ENCODE measurements at regions not wholly inside any gene's neighbourhood (a gene's known extent, or its start where the extent isn't known, plus 50 kb on each side); places are given as distances from the start of the nearest gene placed in this dataset.

GRCh38 chr6:1514078-1514477, 95.6 kb upstream of the FOXC1 start:
- Histone ChIP-seq H3K27me3 (ENCODE audit: control insufficient read depth, insufficient read depth, low read length) (peaks cover 2% of the 10 kb centered on the region; the same call in 1 of the 2 replicates), H3K27ac (ENCODE audit: low read depth, low read length) (no peak overlapping the region), H3K36me3 (ENCODE audit: control insufficient read depth, insufficient read depth, low read length) (no peaks in the 10 kb centered on the region), H3K4me1 (ENCODE audit: control insufficient read depth, insufficient read depth, low read length) (peaks cover 7% of the 10 kb centered on the region), H3K9me3 (ENCODE audit: control insufficient read depth, insufficient read depth, low read length) (no peaks in the 10 kb centered on the region), H3K9ac (ENCODE audit: low read depth, low read length) (no peak overlapping the region), H3K4me3 (ENCODE audit: low read depth, low read length) (no peak overlapping the region)

DNA sequence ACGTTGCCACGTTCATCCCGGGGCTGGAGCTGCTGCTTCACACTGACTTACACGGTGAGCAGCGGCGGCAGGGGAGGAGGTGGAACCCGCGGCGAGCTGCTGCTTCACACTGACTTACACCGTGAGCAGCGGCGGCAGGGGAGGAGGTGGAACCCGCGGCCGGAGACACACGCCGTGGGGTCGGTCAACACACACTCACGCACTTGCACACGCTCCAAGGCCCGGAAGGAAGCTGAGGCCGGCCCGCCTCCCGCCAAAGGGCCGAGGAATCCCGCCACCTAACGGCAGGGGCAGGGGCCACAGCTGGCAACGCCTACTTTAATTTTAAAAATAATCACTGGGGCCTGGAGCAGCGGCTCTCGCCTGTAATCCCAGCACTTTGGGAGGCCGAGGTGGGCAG, 94.4 kb upstream of the FOXC1 start:
- no peak overlapping the region for H3K9ac ChIP-seq (ENCODE audit: low read depth, low read length)
- H3K4me3 ChIP-seq (ENCODE audit: low read depth, low read length): no peak overlapping the region
- H3K36me3 ChIP-seq (ENCODE audit: control insufficient read depth, insufficient read depth, low read length): no peaks in the 10 kb centered on the region
- H3K27me3 ChIP-seq (ENCODE audit: control insufficient read depth, insufficient read depth, low read length): peaks cover 2% of the 10 kb centered on the region; the same call in 1 of the 2 replicates
- peaks cover 7% of the 10 kb centered on the region for H3K4me1 ChIP-seq (ENCODE audit: control insufficient read depth, insufficient read depth, low read length)
- H3K27ac ChIP-seq (ENCODE audit: low read depth, low read length): no peak overlapping the region
- H3K9me3 ChIP-seq (ENCODE audit: control insufficient read depth, insufficient read depth, low read length): no peaks in the 10 kb centered on the region

- peaks cover 7% of the 10 kb centered on the region for H3K4me1 ChIP-seq (ENCODE audit: control insufficient read depth, insufficient read depth, low read length)
- H3K27ac ChIP-seq (ENCODE audit: low read depth, low read length): no peak overlapping the region
- H3K36me3 ChIP-seq (ENCODE audit: control insufficient read depth, insufficient read depth, low read length): no peaks in the 10 kb centered on the region
- H3K4me3 ChIP-seq (ENCODE audit: low read depth, low read length): no peak overlapping the region
- no peak overlapping the region for H3K9ac ChIP-seq (ENCODE audit: low read depth, low read length)
- H3K9me3 ChIP-seq (ENCODE audit: control insufficient read depth, insufficient read depth, low read length): no peaks in the 10 kb centered on the region
- H3K27me3 ChIP-seq (ENCODE audit: control insufficient read depth, insufficient read depth, low read length): peaks cover 2% of the 10 kb centered on the region; the same call in 1 of the 2 replicates
Observed at GRCh38 chr6:1515781-1516180, 93.9 kb upstream of the FOXC1 start.

DNA sequence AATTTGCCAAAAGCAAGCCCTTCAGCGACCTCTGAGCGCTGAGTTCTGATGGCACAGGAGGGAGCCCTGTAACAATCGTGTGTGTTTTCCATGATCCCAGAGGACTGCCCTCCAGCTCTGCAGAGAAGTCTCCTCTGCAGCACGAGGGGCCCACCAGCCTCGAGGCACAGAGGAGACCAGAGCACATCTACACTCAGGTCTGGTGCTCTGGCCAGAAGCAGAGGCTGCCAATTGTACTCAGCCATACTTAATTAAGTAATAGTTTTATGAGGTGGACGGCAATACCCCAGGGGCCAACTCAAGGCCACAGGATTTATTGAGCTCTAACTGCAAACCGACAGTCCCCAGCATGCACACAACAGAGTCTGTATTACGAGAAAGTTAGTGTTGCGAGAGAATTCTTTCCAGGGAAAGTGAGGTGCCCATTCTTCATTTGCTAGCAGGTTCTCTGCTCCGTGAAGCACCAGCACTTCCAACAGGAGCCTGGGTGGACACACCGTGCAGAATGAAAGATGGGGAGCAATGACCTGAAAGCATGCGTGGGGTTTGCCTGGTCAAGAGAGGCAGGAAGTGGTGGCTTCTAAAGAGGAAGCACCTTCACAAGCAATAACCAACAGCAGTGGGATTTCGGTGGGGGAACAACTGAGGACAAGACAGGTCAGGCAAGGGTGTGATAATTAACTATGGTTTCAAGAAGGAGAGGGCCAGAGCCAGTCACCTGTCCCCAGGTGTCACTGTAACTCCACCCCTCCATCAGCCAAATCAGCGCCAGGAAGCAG, 92.8 kb upstream of the FOXC1 start:
- Histone ChIP-seq H3K27me3 (ENCODE audit: control insufficient read depth, insufficient read depth, low read length) (no peaks in the 10 kb centered on the region), H3K9me3 (ENCODE audit: control insufficient read depth, insufficient read depth, low read length) (no peaks in the 10 kb centered on the region), H3K27ac (ENCODE audit: low read depth, low read length) (no peak overlapping the region), H3K36me3 (ENCODE audit: control insufficient read depth, insufficient read depth, low read length) (no peaks in the 10 kb centered on the region), H3K4me3 (ENCODE audit: low read depth, low read length) (no peak overlapping the region), H3K9ac (ENCODE audit: low read depth, low read length) (no peak overlapping the region), H3K4me1 (ENCODE audit: control insufficient read depth, insufficient read depth, low read length) (peaks cover 7% of the 10 kb centered on the region)

DNA sequence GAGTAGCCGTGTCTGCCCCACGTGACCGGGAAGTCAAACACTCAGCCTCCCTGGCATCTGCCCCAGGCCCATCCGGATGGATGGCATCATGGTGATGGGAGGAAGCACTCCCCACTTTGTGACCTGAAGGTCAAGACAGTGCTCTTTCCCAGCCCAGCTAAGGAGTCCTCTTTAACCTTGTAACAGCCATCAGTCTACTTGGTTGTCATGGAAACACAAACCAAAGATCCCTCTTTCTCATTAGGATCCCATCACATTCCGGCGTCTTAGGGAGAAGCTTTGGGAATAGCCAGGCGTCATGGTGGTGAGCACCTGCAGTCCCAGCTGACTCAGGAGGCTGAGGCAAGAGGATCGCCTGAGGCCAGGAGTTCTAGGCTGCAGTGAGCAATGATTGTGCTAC, 90.9 kb upstream of the FOXC1 start:
- Histone ChIP-seq H3K4me3 (ENCODE audit: low read depth, low read length) (no peak overlapping the region), H3K9me3 (ENCODE audit: control insufficient read depth, insufficient read depth, low read length) (no peaks in the 10 kb centered on the region), H3K4me1 (ENCODE audit: control insufficient read depth, insufficient read depth, low read length) (peaks cover under 1% of the 10 kb centered on the region; the same call in 1 of the 2 replicates), H3K36me3 (ENCODE audit: control insufficient read depth, insufficient read depth, low read length) (no peaks in the 10 kb centered on the region), H3K9ac (ENCODE audit: low read depth, low read length) (no peak overlapping the region), H3K27me3 (ENCODE audit: control insufficient read depth, insufficient read depth, low read length) (peaks cover 15% of the 10 kb centered on the region), H3K27ac (ENCODE audit: low read depth, low read length) (no peak overlapping the region)

DNA sequence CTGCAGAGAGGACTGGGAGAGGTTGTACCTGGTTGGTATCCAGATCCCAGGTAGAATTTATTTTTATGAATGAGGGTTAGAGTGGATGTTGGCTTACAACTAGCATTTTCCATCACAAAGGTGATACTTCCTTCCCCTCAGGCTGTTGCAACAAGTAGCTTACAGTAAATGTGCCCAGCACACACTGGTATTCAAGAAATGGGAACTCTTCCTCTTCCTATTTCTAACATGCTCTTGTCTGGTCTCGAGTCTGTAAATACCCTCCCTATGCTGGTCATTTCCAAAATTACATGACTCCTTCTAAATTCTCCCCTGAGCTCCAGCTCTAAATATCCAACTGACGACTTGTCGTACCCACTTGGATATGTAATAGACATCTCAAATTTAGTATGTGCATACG, 90.1 kb upstream of the FOXC1 start:
- H3K4me1 ChIP-seq (ENCODE audit: control insufficient read depth, insufficient read depth, low read length): no peaks in the 10 kb centered on the region
- H3K4me3 ChIP-seq (ENCODE audit: low read depth, low read length): no peak overlapping the region
- no peaks in the 10 kb centered on the region for H3K9me3 ChIP-seq (ENCODE audit: control insufficient read depth, insufficient read depth, low read length)
- peaks cover 21% of the 10 kb centered on the region for H3K27me3 ChIP-seq (ENCODE audit: control insufficient read depth, insufficient read depth, low read length)
- H3K9ac ChIP-seq (ENCODE audit: low read depth, low read length): no peak overlapping the region
- no peaks in the 10 kb centered on the region for H3K36me3 ChIP-seq (ENCODE audit: control insufficient read depth, insufficient read depth, low read length)
- H3K27ac ChIP-seq (ENCODE audit: low read depth, low read length): no peak overlapping the region

DNA sequence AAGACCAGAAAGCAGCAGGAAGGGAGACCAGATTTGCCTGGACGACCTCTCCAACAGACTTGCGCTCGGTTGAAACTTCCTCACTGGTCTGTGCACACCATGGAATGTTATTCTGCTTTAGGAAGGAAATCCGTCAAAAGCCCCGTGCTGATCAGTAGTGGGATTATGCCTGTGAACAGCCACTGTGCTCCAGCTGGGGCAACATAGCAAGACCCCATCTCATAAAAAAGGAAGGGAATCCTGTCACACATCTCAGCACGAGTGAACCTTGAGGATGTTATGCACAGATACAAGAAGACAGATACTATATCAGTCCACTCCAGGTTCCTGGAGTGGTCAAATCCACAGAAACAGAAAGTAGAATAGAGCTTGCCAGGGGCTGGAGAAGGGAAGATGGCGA, 86.9 kb upstream of the FOXC1 start:
- H3K36me3 ChIP-seq (ENCODE audit: control insufficient read depth, insufficient read depth, low read length): no peaks in the 10 kb centered on the region
- H3K4me1 ChIP-seq (ENCODE audit: control insufficient read depth, insufficient read depth, low read length): peaks cover 9% of the 10 kb centered on the region
- no peak overlapping the region for H3K4me3 ChIP-seq (ENCODE audit: low read depth, low read length)
- H3K27me3 ChIP-seq (ENCODE audit: control insufficient read depth, insufficient read depth, low read length): peaks cover 53% of the 10 kb centered on the region
- no peak overlapping the region for H3K9ac ChIP-seq (ENCODE audit: low read depth, low read length)
- no peaks in the 10 kb centered on the region for H3K9me3 ChIP-seq (ENCODE audit: control insufficient read depth, insufficient read depth, low read length)
- H3K27ac ChIP-seq (ENCODE audit: low read depth, low read length): no peak overlapping the region

GRCh38 chr6:1524040-1524480, 85.7 kb upstream of the FOXC1 start:
- no peaks in the 10 kb centered on the region for H3K36me3 ChIP-seq (ENCODE audit: control insufficient read depth, insufficient read depth, low read length)
- H3K27ac ChIP-seq (ENCODE audit: low read depth, low read length): no peak overlapping the region
- peaks cover 9% of the 10 kb centered on the region for H3K4me1 ChIP-seq (ENCODE audit: control insufficient read depth, insufficient read depth, low read length)
- H3K27me3 ChIP-seq (ENCODE audit: control insufficient read depth, insufficient read depth, low read length): peaks cover 62% of the 10 kb centered on the region
- no peak overlapping the region for H3K9ac ChIP-seq (ENCODE audit: low read depth, low read length)
- no peak overlapping the region for H3K4me3 ChIP-seq (ENCODE audit: low read depth, low read length)
- no peaks in the 10 kb centered on the region for H3K9me3 ChIP-seq (ENCODE audit: control insufficient read depth, insufficient read depth, low read length)

DNA sequence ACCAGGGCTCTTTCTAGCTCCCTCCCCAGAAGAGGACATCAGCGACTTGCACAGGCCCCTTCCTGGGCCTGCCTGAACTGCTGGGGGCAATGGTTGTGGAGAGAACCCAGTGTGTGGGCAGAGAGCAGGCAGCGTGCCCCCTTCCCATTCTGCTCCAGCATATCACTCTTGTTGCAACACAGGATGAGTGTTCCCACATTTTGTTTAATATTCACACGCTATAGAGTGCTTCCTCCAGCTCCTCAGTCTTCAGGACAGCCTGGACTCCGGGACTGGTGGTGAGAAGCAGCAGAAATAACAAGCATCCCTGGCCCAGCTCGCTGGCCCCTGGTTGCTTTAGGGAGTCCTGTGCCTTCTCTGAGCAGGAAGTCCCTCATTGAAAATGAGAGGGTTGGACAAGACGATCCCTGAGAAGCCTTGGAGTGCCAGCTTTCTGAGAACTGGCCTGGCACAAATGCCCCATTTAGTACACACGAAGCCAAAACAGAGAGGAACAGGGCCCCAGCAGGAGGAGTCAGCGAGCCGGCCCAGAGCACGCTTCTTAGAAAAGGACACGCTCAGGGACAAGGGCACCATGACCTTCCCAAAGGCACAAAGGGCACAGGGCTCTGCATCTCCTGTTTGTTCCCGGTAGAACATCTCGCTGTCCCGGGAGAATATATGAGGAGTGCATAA, 84.2 kb upstream of the FOXC1 start:
- no peak overlapping the region for H3K9ac ChIP-seq (ENCODE audit: low read depth, low read length)
- no peak overlapping the region for H3K27ac ChIP-seq (ENCODE audit: low read depth, low read length)
- no peaks in the 10 kb centered on the region for H3K36me3 ChIP-seq (ENCODE audit: control insufficient read depth, insufficient read depth, low read length)
- H3K4me1 ChIP-seq (ENCODE audit: control insufficient read depth, insufficient read depth, low read length): peaks cover 9% of the 10 kb centered on the region
- H3K27me3 ChIP-seq (ENCODE audit: control insufficient read depth, insufficient read depth, low read length): peaks cover 67% of the 10 kb centered on the region
- H3K9me3 ChIP-seq (ENCODE audit: control insufficient read depth, insufficient read depth, low read length): no peaks in the 10 kb centered on the region
- H3K4me3 ChIP-seq (ENCODE audit: low read depth, low read length): no peak overlapping the region

- Histone ChIP-seq H3K4me1 (ENCODE audit: control insufficient read depth, insufficient read depth, low read length) (peaks cover 9% of the 10 kb centered on the region), H3K9me3 (ENCODE audit: control insufficient read depth, insufficient read depth, low read length) (no peaks in the 10 kb centered on the region), H3K4me3 (ENCODE audit: low read depth, low read length) (no peak overlapping the region), H3K27ac (ENCODE audit: low read depth, low read length) (no peak overlapping the region), H3K36me3 (ENCODE audit: control insufficient read depth, insufficient read depth, low read length) (no peaks in the 10 kb centered on the region), H3K9ac (ENCODE audit: low read depth, low read length) (no peak overlapping the region), H3K27me3 (ENCODE audit: control insufficient read depth, insufficient read depth, low read length) (peaks cover 67% of the 10 kb centered on the region)
Observed at GRCh38 chr6:1526398-1527072, 83.2 kb upstream of the FOXC1 start.

DNA sequence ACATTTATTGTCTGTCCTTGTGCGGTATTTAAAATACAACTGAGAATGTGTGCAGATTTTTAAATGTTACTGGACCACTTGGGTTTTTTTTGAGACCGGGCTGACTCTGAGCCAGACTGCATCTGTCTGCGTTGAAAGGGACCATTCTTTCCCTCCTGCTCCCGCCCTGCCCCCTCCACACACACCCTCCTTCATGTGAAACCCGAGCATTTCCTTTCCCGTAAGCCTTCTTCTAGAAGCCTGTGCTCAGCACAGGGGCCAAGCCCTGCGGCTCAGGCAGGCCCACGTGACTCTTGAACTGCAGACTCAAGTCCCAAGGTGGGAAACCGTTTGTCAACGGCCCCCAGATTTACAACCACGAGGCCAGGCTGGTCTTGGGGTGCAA, 82.7 kb upstream of the FOXC1 start:
- no peak overlapping the region for H3K4me3 ChIP-seq (ENCODE audit: low read depth, low read length)
- peaks cover 9% of the 10 kb centered on the region for H3K4me1 ChIP-seq (ENCODE audit: control insufficient read depth, insufficient read depth, low read length)
- H3K27me3 ChIP-seq (ENCODE audit: control insufficient read depth, insufficient read depth, low read length): peaks cover 67% of the 10 kb centered on the region
- no peak overlapping the region for H3K27ac ChIP-seq (ENCODE audit: low read depth, low read length)
- H3K9ac ChIP-seq (ENCODE audit: low read depth, low read length): no peak overlapping the region
- no peaks in the 10 kb centered on the region for H3K36me3 ChIP-seq (ENCODE audit: control insufficient read depth, insufficient read depth, low read length)
- no peaks in the 10 kb centered on the region for H3K9me3 ChIP-seq (ENCODE audit: control insufficient read depth, insufficient read depth, low read length)
